ENCODE measurements at regions not wholly inside any gene's neighbourhood (a gene's known extent, or its start where the extent isn't known, plus 50 kb on each side); places are given as distances from the start of the nearest gene placed in this dataset.

DNA sequence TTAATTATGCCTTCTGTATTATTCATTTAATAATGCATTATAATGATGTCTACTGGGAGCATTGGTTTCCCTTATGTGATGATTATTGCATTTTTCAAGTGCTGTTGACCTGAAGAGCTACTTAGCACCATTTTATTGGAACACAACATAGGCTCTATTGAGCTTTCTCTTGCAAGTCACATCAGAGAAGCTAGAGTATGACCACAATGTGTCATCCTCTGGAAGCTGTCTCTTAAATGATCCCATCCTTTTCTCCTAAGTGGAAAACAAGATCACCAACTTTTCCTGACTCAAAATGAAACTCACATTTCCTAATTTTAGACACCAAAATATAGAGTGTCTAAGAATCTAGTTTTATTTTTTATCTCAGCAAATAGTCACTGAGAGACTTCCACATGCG, 1451.9 kb downstream of the PCDH7 start:
- no peak for DNase-seq (ENCODE audit: low spot score)
- intact Hi-C loops (cut with DNase I): no loop called here

DNA sequence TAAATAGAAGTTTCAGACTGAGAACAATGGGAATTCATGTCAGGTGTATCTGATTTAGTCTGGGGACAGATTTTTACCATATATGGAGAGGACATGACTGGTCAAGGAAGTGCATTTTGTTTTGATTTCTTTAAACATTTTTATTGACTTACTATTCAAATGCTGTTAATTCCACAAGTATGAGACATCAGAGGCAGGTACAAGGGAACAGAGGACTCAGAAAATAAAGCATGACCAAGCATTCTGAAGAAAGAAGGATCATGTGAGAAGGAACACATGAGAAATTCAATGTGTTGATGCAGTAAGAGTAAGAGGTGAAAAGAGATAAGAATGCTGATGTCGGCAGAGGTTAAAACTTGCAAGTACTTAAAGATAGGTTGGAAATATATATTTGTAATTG, 1452.6 kb downstream of the PCDH7 start:
- intact Hi-C loops (cut with DNase I): no loop called here

DNA sequence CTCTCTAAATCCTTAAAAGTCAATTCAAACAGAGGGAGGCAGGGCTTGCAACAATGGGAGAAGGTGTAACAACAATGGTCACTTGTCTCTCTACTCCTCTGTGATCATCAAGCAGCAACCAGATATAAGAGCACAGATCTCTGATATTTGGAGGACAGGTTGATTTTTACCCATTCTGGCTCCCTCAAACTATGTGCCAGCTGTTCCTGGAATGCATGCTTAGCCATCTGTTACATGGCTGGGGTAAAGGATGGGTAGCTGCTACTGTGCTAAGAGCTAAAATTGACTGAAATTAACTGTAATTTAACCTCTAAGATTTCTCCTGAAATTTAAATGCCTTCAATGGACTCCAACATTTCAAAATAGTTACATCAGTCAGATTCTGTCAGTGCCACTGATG, 1459.9 kb downstream of the PCDH7 start:
- DNase-seq (ENCODE audit: low spot score): no peak
- intact Hi-C loops (cut with DNase I): no loop called here

More for the DNA sequence above, 1452.6 kb downstream of the PCDH7 start:
- DNase-seq (ENCODE audit: low spot score): no peak

- DNase-seq (ENCODE audit: low spot score): no peak
- intact Hi-C loops (cut with DNase I): no loop called here
Measured at GRCh38 chr4:32184186-32184585, 1464.0 kb downstream of the PCDH7 start.

GRCh38 chr4:32189130-32189529, 1469.0 kb downstream of the PCDH7 start:
- no peak for DNase-seq (ENCODE audit: low spot score)
- intact Hi-C loops (cut with DNase I): no loop called here

DNA sequence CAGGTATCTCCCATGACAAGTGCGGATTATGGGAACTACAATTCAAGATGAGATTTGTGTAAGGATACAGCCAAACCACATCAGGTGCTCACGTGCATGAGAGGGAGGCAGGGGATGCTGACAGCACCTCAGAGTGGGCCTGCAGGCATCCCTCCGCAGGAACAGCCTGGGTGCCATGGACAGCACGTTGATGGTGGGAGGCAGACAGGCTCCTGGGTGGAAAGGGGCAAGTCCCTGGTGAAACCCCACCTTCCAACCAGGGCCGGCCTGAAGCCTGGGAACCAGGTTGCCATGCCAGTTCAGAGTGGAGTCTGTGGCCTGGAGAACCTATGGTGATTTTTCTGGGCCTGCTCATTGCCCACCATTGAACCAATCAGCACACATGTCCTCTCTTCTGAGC, 1469.6 kb downstream of the PCDH7 start:
- DNase-seq (ENCODE audit: low spot score): no peak
- intact Hi-C loops (cut with DNase I): no loop called here

DNA sequence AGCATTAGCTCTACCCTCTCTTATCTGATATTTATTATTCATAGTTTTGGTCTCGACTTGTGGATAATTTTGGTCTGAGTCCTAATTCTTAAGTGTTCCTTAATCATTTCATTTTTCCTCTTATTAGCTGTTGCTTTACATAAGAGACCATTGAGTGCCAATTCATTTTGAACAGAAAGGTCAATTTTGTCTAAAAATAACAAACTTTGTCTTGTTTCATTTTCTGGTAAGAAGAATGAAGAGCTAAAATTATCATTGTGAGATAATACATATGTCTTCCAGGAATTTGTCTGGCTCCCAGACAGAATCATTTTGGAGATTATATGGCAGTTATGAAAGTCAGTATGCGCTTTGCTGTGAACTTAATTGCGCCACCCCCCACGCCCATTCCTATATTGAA, 1471.8 kb downstream of the PCDH7 start:
- intact Hi-C loops (cut with DNase I): no loop called here

GRCh38 chr4:32192363-32192762, 1472.2 kb downstream of the PCDH7 start:
- intact Hi-C loops (cut with DNase I): no loop called here
- DNase-seq (ENCODE audit: low spot score): no peak

More for the DNA sequence above, 1471.8 kb downstream of the PCDH7 start:
- no peak for DNase-seq (ENCODE audit: low spot score)

- intact Hi-C loops (cut with DNase I): no loop called here
- DNase-seq (ENCODE audit: low spot score): no peak
Measured at GRCh38 chr4:32192991-32193390, 1472.8 kb downstream of the PCDH7 start.

GRCh38 chr4:32196950-32197688, 1477.0 kb downstream of the PCDH7 start:
- intact Hi-C loops (cut with DNase I): no loop called here
- DNase-seq (ENCODE audit: low spot score): no peak

DNA sequence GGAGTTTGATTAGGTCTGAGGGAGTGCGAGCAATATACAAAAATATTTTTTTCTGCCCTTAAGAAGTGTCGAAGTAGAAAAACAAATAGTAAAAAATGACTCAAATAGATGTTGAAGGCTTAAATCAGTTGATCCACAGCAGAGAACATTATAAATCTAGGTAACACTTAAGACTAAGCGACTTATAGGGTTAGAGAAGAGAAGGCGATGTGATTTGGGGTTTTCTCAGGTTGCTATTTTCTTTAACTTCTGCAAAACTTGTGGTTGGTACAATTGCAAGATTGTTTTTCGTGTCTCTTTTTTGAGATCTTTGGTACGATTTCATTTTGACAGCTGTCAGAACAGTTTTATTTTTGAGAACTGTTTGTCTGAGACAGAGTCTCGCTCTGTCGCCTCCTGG, 1479.5 kb downstream of the PCDH7 start:
- DNase-seq (ENCODE audit: low spot score): no peak
- intact Hi-C loops (cut with DNase I): no loop called here

DNA sequence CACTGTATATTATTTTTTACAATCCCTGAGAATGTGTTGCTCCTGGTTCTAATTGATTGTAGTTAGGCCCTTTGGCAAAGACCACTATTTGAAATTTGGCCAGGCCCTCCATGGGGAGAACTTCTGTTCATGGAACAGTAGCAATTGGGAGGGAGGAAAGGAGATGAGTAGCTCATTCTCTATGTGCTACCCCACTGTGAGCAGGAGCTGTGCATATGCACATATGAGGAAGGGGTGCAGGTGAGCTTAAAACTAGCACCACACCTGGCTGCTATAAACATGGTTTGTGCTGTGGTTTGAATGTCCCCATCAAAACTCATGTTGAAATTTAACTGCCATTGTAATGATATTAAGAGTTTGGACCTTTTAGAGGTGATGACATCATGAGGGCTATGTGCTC, 1483.2 kb downstream of the PCDH7 start:
- intact Hi-C loops (cut with DNase I): no loop called here

DNA sequence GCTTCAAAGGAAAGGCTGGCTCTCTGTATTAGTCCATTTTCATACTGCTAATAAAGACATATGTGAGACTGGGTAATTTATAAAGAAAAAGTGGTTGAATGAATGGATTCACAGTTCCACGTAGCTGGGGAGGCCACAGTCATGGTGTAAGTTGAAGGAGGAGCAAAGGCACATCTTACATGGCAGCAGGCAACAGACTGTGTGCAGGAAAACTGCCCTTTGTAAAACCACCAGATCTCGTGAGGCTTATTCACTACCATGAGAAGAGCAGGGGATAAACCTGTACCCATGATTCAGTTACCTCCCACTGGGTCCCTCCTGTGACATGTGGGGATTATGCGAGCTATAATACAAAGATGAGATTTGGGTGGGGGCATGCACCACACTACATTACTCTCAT, 1486.6 kb downstream of the PCDH7 start:
- no peak for DNase-seq (ENCODE audit: low spot score)
- intact Hi-C loops (cut with DNase I): no loop called here

More for the DNA sequence above, 1483.2 kb downstream of the PCDH7 start:
- DNase-seq (ENCODE audit: low spot score): no peak

- DNase-seq (ENCODE audit: low spot score): no peak
- intact Hi-C loops (cut with DNase I): no loop called here
Measured at GRCh38 chr4:32207456-32207855, 1487.3 kb downstream of the PCDH7 start.

- DNase-seq (ENCODE audit: low spot score): no peak
- intact Hi-C loops (cut with DNase I): no loop called here
Measured at GRCh38 chr4:32215277-32215676, 1495.1 kb downstream of the PCDH7 start.

DNA sequence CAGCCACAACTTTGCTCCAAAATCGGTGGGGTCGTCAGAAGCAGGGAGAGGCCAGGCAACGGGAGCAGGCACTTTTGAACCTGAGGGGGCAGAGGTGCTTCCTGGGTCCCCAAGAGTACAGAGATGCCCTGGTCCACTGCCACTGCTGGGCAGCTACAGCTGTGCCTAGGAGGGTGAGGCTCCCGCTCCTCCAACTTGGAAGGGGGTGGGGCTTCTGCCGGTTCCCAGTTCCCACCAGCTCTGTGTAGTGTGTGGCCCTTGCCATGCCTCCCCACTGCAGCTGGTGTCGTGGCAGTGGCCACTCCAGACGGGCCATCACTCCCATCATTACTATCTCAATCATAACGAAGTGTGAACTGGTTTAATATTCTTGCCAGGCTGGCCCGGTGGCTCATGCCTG, 1496.3 kb downstream of the PCDH7 start:
- intact Hi-C loops (cut with DNase I): no loop called here
- no peak for DNase-seq (ENCODE audit: low spot score)

GRCh38 chr4:32219306-32220075, 1499.3 kb downstream of the PCDH7 start:
- DNase-seq (ENCODE audit: low spot score): no peak
- intact Hi-C loops (cut with DNase I): no loop called here

- DNase-seq (ENCODE audit: low spot score): no peak
- intact Hi-C loops (cut with DNase I): no loop called here
Measured at GRCh38 chr4:32226204-32226603, 1506.0 kb downstream of the PCDH7 start.

GRCh38 chr4:32226733-32227132, 1506.6 kb downstream of the PCDH7 start:
- DNase-seq (ENCODE audit: low spot score): no peak
- intact Hi-C loops (cut with DNase I): no loop called here

- intact Hi-C loops (cut with DNase I): no loop called here
- no peak for DNase-seq (ENCODE audit: low spot score)
Measured at GRCh38 chr4:32243926-32244325, 1523.8 kb downstream of the PCDH7 start.

DNA sequence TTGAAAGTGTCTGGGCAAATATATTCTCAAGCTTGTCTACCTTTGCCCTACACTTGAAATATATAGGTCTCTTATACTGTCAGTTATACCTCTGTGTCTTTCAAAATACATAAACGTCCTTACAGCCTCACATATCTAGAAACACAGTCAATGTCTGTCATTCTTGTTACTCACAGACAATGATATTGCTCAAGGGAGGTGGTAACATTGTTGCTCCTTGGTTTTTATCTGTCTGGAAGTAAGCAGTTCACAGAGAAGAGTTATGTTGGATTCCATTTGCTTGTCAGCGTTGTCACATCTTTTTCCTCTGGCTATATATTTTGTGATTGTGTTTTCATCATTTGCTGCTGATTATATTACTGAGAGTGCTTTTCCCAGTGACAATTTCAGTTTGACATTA, 1528.9 kb downstream of the PCDH7 start:
- intact Hi-C loops (cut with DNase I): no loop called here
- no peak for DNase-seq (ENCODE audit: low spot score)
